Mucosa of stomach (tissue), 1 donor: ENCODE measurements at regions not wholly inside any gene's neighbourhood (a gene's known extent, or its start where the extent isn't known, plus 50 kb on each side); places are given as distances from the start of the nearest gene placed in this dataset.

ENCODE experiments used
- H3K27me3 ChIP-seq: one replicate; pipeline ENCODE4 v1.7.0; 2013; ENCODE audit warnings: mild to moderate bottlenecking, low read length; ENCODE audit not compliant: control insufficient read depth, insufficient read depth
- H3K36me3 ChIP-seq: one replicate; pipeline ENCODE4 v1.7.0; 2013; ENCODE audit warnings: low read length; ENCODE audit not compliant: control insufficient read depth, insufficient read depth
- H3K4me1 ChIP-seq: one replicate; pipeline ENCODE4 v1.7.0; 2013; ENCODE audit warnings: mild to moderate bottlenecking, low read length; ENCODE audit not compliant: control insufficient read depth, insufficient read depth
- H3K4me3 ChIP-seq: one replicate; pipeline ENCODE4 v1.7.0; 2013; ENCODE audit warnings: low read length
- H3K9ac ChIP-seq: one replicate; pipeline ENCODE4 v1.7.0; 2013; ENCODE audit warnings: mild to moderate bottlenecking, low read length, moderate library complexity
- H3K9me3 ChIP-seq: one replicate; pipeline ENCODE4 v1.7.0; 2013; ENCODE audit warnings: mild to moderate bottlenecking, low read length, moderate library complexity; ENCODE audit not compliant: control insufficient read depth
- donor health status: Pancreatic carcinoma.

- no peaks in the 10 kb centered on the region for H3K36me3 ChIP-seq
Observed at GRCh38 chr1:181413195-181413815, 70.0 kb upstream of the CACNA1E start.

GRCh38 chr1:181413836-181414235 lies 69.5 kb upstream of the CACNA1E start:
- no peaks in the 10 kb centered on the region for H3K9me3 ChIP-seq
- H3K9ac ChIP-seq, result no peak overlapping the region
- H3K4me3 ChIP-seq, result no peak overlapping the region
- H3K4me1 ChIP-seq, result no peaks in the 10 kb centered on the region
- no peaks in the 10 kb centered on the region for H3K36me3 ChIP-seq
- no peaks in the 10 kb centered on the region for H3K27me3 ChIP-seq

More at GRCh38 chr1:181413195-181413815, 70.0 kb upstream of the CACNA1E start:
- Histone ChIP-seq H3K27me3 (no peaks in the 10 kb centered on the region), H3K9me3 (no peaks in the 10 kb centered on the region), H3K4me3 (no peak overlapping the region), H3K4me1 (no peaks in the 10 kb centered on the region), H3K9ac (no peak overlapping the region)

- Histone ChIP-seq H3K9me3 (no peaks in the 10 kb centered on the region), H3K4me3 (no peak overlapping the region), H3K36me3 (no peaks in the 10 kb centered on the region), H3K4me1 (no peaks in the 10 kb centered on the region), H3K27me3 (no peaks in the 10 kb centered on the region), H3K9ac (no peak overlapping the region)
Observed at GRCh38 chr1:181416268-181416860, 67.0 kb upstream of the CACNA1E start.

- Histone ChIP-seq H3K27me3 (no peaks in the 10 kb centered on the region), H3K4me3 (no peak overlapping the region), H3K36me3 (no peaks in the 10 kb centered on the region), H3K9me3 (no peaks in the 10 kb centered on the region), H3K4me1 (no peaks in the 10 kb centered on the region), H3K9ac (no peak overlapping the region)
Observed at GRCh38 chr1:181417915-181418314, 65.4 kb upstream of the CACNA1E start.

- Histone ChIP-seq H3K36me3 (no peaks in the 10 kb centered on the region), H3K9me3 (no peaks in the 10 kb centered on the region), H3K27me3 (peaks cover 12% of the 10 kb centered on the region), H3K4me1 (peaks cover 5% of the 10 kb centered on the region), H3K4me3 (no peak overlapping the region), H3K9ac (no peak overlapping the region)
Observed at GRCh38 chr1:181423301-181423918, 59.9 kb upstream of the CACNA1E start.

- Histone ChIP-seq H3K36me3 (no peaks in the 10 kb centered on the region), H3K9me3 (no peaks in the 10 kb centered on the region), H3K4me1 (peaks cover 5% of the 10 kb centered on the region), H3K4me3 (no peak overlapping the region), H3K27me3 (peaks cover 12% of the 10 kb centered on the region), H3K9ac (no peak overlapping the region)
Observed at GRCh38 chr1:181424786-181425403, 58.4 kb upstream of the CACNA1E start.

- H3K27me3 ChIP-seq, result peaks cover 12% of the 10 kb centered on the region
Observed at GRCh38 chr1:181425566-181425965, 57.8 kb upstream of the CACNA1E start.

GRCh38 chr1:181429462-181429861 lies 53.9 kb upstream of the CACNA1E start:
- no peaks in the 10 kb centered on the region for H3K36me3 ChIP-seq
- peaks cover 4% of the 10 kb centered on the region for H3K4me1 ChIP-seq
- H3K9ac ChIP-seq, result no peak overlapping the region
- H3K27me3 ChIP-seq, result peaks cover 5% of the 10 kb centered on the region
- H3K4me3 ChIP-seq, result no peak overlapping the region
- H3K9me3 ChIP-seq, result no peaks in the 10 kb centered on the region

More at GRCh38 chr1:181425566-181425965, 57.8 kb upstream of the CACNA1E start:
- peaks cover 5% of the 10 kb centered on the region for H3K4me1 ChIP-seq
- H3K4me3 ChIP-seq, result no peak overlapping the region
- no peak overlapping the region for H3K9ac ChIP-seq
- no peaks in the 10 kb centered on the region for H3K9me3 ChIP-seq
- H3K36me3 ChIP-seq, result no peaks in the 10 kb centered on the region

GRCh38 chr1:181430015-181430885 lies 53.1 kb upstream of the CACNA1E start:
- Histone ChIP-seq H3K9ac (no peak overlapping the region), H3K27me3 (no peaks in the 10 kb centered on the region), H3K4me1 (no peaks in the 10 kb centered on the region), H3K9me3 (no peaks in the 10 kb centered on the region), H3K4me3 (no peak overlapping the region), H3K36me3 (no peaks in the 10 kb centered on the region)
